ENCODE measurements at regions not wholly inside any gene's neighbourhood (a gene's known extent, or its start where the extent isn't known, plus 50 kb on each side); places are given as distances from the start of the nearest gene placed in this dataset.
"Not testable (repeated sequence)": the region's sequence is repeated elsewhere in the genome, so short reads cannot be mapped to it uniquely, and the experiment has no call there.

DNA sequence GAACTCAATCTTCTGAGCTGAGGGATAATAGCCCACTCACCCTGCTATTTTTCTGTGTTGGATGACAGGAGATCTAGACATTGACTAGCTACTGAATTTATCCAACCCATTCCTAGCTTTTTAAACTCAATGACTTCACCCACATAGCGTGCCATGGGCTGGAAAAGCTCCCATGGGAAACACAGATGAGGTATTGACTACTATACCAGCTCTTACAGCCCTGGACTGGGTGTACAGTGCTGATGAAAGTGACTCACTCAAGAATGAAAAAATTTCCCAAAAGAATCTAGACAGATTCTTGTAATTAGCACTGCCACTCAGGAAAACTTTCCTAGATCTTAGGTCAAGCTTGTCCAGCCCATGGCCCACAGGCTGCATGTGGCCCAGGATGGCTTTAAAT, 72.7 kb upstream of the NREP start:
- TF ChIP-seq, protein P1, sequence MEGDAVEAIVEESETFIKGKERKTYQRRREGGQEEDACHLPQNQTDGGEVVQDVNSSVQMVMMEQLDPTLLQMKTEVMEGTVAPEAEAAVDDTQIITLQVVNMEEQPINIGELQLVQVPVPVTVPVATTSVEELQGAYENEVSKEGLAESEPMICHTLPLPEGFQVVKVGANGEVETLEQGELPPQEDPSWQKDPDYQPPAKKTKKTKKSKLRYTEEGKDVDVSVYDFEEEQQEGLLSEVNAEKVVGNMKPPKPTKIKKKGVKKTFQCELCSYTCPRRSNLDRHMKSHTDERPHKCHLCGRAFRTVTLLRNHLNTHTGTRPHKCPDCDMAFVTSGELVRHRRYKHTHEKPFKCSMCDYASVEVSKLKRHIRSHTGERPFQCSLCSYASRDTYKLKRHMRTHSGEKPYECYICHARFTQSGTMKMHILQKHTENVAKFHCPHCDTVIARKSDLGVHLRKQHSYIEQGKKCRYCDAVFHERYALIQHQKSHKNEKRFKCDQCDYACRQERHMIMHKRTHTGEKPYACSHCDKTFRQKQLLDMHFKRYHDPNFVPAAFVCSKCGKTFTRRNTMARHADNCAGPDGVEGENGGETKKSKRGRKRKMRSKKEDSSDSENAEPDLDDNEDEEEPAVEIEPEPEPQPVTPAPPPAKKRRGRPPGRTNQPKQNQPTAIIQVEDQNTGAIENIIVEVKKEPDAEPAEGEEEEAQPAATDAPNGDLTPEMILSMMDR (IDR thresholded peaks at IDR 0.05) = no peak
- no peaks in the 10 kb centered on the region for H3K27me3 ChIP-seq
- H3K9me3 ChIP-seq = no peaks in the 10 kb centered on the region
- no peak overlapping the region for H3K4me3 ChIP-seq
- H3K4me1 ChIP-seq = peaks cover 0 to 15% (median 0%) of the 10 kb centered on the region in 4 donors
- intact Hi-C loops (cut with DNase I; ENCODE audit: low total_unique reads) = no loop called here
- H3K27ac ChIP-seq = no peak overlapping the region
- DNase-seq = no peak
- H3K36me3 ChIP-seq = no peaks in the 10 kb centered on the region

DNA sequence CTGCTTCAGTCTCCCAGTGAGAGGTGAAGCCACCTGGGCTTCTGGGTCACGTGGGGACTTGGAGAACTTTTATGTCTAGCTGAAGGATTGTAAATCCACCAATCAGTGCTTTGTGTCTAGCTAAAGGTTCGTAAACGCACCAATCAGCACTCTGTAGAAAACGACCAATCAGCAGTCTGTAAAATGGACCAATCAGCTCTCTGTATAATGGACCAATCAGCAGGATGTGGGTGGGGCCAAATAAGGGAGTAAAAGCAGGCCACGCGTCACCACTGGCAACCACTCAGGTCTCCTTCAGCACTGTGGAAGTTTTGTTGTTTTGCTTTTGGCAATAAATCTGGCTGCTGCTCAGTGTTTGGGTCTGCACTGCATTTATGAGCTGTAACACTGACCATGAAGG, 69.1 kb upstream of the NREP start:
- Histone ChIP-seq H3K4me1 (peaks cover 0 to 12% (median 0%) of the 10 kb centered on the region in 4 donors), H3K27ac (no peak overlapping the region), H3K4me3 (no peak overlapping the region), H3K9me3 (no peaks in the 10 kb centered on the region), H3K36me3 (no peaks in the 10 kb centered on the region), H3K27me3 (no peaks in the 10 kb centered on the region)
- no peak for DNase-seq
- intact Hi-C loops (cut with DNase I; ENCODE audit: low total_unique reads) = no loop called here
- TF ChIP-seq, protein P1 (IDR thresholded peaks at IDR 0.05) = no peak

DNA sequence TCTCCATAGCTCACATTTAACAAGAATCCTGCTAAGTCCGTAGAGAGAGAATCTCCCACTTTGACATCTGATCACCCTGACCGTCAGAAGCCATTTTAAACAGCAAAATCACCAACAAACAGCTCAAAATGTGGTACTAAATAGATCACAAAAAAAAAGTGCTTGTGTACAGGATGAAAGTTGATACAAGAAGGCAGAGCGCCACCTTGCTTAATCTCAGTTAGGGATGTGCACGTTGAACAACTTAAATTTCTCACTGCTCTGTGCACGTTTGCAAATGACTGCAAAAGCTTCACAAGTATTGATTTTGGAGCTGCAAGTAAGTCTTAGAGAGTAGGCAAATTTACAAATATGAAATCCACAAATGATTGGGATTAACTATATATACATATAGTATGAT, 63.1 kb upstream of the NREP start:
- H3K9me3 ChIP-seq = no peaks in the 10 kb centered on the region
- H3K4me1 ChIP-seq = no peaks in the 10 kb centered on the region
- no peak for DNase-seq
- TF ChIP-seq, protein P1 (IDR thresholded peaks at IDR 0.05) = no peak
- H3K27ac ChIP-seq = no peak overlapping the region
- intact Hi-C loops (cut with DNase I; ENCODE audit: low total_unique reads) = no loop called here
- no peak overlapping the region for H3K4me3 ChIP-seq
- H3K27me3 ChIP-seq = no peaks in the 10 kb centered on the region
- no peaks in the 10 kb centered on the region for H3K36me3 ChIP-seq

DNA sequence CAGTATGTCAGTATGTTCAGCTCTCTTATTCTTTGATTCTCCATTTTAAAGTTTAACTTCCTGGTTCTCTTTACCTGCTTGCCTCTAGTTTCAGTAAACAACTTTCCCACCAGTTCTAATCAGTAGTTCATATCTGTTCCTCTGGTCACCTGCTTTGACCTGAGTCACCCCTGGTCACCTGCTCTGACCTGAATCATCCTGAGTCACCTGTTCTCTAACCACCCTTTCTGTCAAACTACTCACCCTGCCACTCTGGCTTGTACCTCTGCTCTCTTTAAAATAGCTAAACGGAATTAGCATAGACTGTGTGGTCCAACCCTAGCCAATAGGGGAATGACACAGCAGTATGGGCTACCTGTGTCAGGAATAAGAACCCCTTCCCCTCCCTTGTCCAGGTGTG, 62.0 kb upstream of the NREP start:
- H3K27ac ChIP-seq; H3K36me3 ChIP-seq; H3K4me3 ChIP-seq; DNase-seq; intact Hi-C loops (cut with DNase I; ENCODE audit: low total_unique reads); H3K27me3 ChIP-seq; H3K9me3 ChIP-seq; H3K4me1 ChIP-seq: not testable (repeated sequence)

DNA sequence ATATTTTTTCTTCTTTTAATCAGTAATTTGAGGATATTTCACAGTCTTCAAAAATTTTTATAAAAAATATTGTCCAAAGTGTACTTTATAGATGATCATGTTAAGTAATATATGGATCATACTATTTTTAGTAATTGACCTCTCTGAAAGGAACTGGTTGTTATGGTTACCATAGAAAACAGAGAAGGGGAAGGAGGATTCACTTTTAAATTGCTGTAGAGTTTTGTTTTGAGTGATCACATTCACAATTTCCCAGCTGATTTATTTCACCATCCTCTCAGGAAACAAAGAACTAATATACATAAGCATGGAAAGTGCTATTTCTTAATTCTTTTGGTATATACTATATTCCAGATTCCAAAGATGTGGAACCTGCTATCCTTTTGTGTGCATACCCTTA, 56.5 kb upstream of the NREP start:
- intact Hi-C loops (cut with DNase I; ENCODE audit: low total_unique reads) = no loop called here
- TF ChIP-seq, protein P1 (IDR thresholded peaks at IDR 0.05) = no peak
- no peaks in the 10 kb centered on the region for H3K9me3 ChIP-seq

DNA sequence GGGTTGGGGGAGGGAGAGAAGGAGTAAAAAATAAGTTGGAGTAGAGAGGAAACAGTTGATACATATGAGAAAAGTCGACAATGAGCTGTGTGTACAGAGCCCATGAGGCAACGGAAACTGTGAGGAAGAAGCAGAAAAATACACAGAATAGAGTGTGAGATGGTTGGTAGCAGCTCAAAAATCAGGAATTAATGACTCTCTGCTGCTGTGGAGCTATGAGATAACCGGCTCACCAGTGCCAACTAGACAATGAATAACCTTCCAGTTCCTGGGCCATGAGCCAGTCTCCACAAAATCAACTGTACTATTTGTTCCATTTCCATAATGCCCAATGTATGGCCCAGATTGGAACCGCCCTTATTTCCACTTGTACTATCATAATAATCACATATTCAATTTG, 53.1 kb upstream of the NREP start:
- no peak for DNase-seq
- Histone ChIP-seq H3K27ac (no peak overlapping the region), H3K36me3 (no peaks in the 10 kb centered on the region), H3K9me3 (no peaks in the 10 kb centered on the region), H3K4me1 (peaks cover 0 to 36% (median 5%) of the 10 kb centered on the region in 4 donors), H3K27me3 (no peaks in the 10 kb centered on the region), H3K4me3 (no peak overlapping the region)
- TF ChIP-seq, protein P1 (IDR thresholded peaks at IDR 0.05) = no peak
- intact Hi-C loops (cut with DNase I; ENCODE audit: low total_unique reads) = no loop called here

More for the DNA sequence above, 56.5 kb upstream of the NREP start:
- Histone ChIP-seq H3K4me3 (no peak overlapping the region), H3K27me3 (no peaks in the 10 kb centered on the region), H3K4me1 (peaks cover 0 to 9% (median 0%) of the 10 kb centered on the region in 4 donors), H3K36me3 (no peaks in the 10 kb centered on the region), H3K27ac (no peak overlapping the region)
- DNase-seq = no peak
